Hepatocyte (in vitro differentiated cells): ENCODE measurements at regions not wholly inside any gene's neighbourhood (a gene's known extent, or its start where the extent isn't known, plus 50 kb on each side); places are given as distances from the start of the nearest gene placed in this dataset.

Source experiments
- DNase-seq: peaks from one replicate; pipeline ENCODE4 v3.0.0-alpha.2; 2016; ENCODE audit warnings: low spot score
- H2AFZ ChIP-seq: fragments of 200-600 bp; sonication (generic); 2 replicates; pipeline ENCODE4 v1.6.0; 2016; ENCODE audit warnings: antibody characterized with exemption, mild to moderate bottlenecking
- H3K27ac ChIP-seq: fragments of 200-600 bp; sonication (generic); 2 replicates; pipeline ENCODE4 v1.5.1; 2016; ENCODE audit warnings: mild to moderate bottlenecking
- H3K27me3 ChIP-seq: fragments of 200-600 bp; sonication (generic); 2 replicates; pipeline ENCODE4 v1.6.1; 2016
- H3K36me3 ChIP-seq: fragments of 200-600 bp; sonication (generic); replicated peaks from 2 replicates; pipeline ENCODE4 v1.5.1; 2016; ENCODE audit warnings: low read depth; ENCODE audit not compliant: insufficient read depth
- H3K4me1 ChIP-seq: fragments of 200-600 bp; sonication (generic); 2 replicates; pipeline ENCODE4 v1.5.1; 2016; ENCODE audit warnings: mild to moderate bottlenecking, moderate library complexity; ENCODE audit not compliant: insufficient read depth
- H3K4me2 ChIP-seq: fragments of 200-600 bp; sonication (generic); 2 replicates; pipeline ENCODE4 v1.6.0; 2016
- H3K4me3 ChIP-seq: fragments of 200-600 bp; sonication (generic); 2 replicates; pipeline ENCODE4 v1.5.1; 2016; ENCODE audit warnings: mild to moderate bottlenecking
- H3K79me2 ChIP-seq: fragments of 200-600 bp; sonication (generic); 2 replicates; pipeline ENCODE4 v1.6.0; 2017; ENCODE audit warnings: mild to moderate bottlenecking
- H3K9me2 ChIP-seq: fragments of 200-600 bp; sonication (generic); replicated peaks from 2 replicates; pipeline ENCODE4 v1.6.0; 2017; ENCODE audit warnings: mild to moderate bottlenecking; ENCODE audit not compliant: insufficient read depth
- H3K9me3 ChIP-seq: fragments of 200-600 bp; sonication (generic); 2 replicates; pipeline ENCODE4 v1.5.1; 2016; ENCODE audit warnings: low read depth, mild to moderate bottlenecking
- H4K20me1 ChIP-seq: fragments of 200-600 bp; sonication (generic); 2 replicates; pipeline ENCODE4 v1.6.0; 2016; ENCODE audit warnings: mild to moderate bottlenecking; ENCODE audit not compliant: insufficient read depth, poor library complexity, severe bottlenecking
- EZH2 ChIP-seq: fragments of 200-600 bp; sonication (generic); IDR thresholded peaks from 2 replicates; pipeline ENCODE4 v1.6.1; 2016; ENCODE audit warnings: antibody characterized with exemption, mild to moderate bottlenecking, borderline replicate concordance
- EZH2phosphoT487 ChIP-seq: fragments of 200-600 bp; sonication (generic); IDR thresholded peaks from one replicate; pipeline ENCODE4 v1.6.1; 2018; ENCODE audit warnings: antibody characterized with exemption, mild to moderate bottlenecking, low read depth, moderate library complexity; ENCODE audit not compliant: unreplicated experiment, severe bottlenecking
- WGBS: methylation state at CpG from one replicate; pipeline ENCODE4 v1.1.6; 2016; ENCODE audit warnings: low lambda C conversion rate; ENCODE audit errors: missing lambda C conversion rate; 5-methylcytosine and 5-hydroxymethylcytosine counted together
- TF ChIP-seq, protein P1 (sequence below): fragments of 200-600 bp; sonication (generic); IDR thresholded peaks from 2 replicates; pipeline ENCODE4 v1.5.1; 2016; ENCODE audit warnings: antibody characterized with exemption, mild to moderate bottlenecking; ENCODE audit not compliant: poor library complexity

DNA sequence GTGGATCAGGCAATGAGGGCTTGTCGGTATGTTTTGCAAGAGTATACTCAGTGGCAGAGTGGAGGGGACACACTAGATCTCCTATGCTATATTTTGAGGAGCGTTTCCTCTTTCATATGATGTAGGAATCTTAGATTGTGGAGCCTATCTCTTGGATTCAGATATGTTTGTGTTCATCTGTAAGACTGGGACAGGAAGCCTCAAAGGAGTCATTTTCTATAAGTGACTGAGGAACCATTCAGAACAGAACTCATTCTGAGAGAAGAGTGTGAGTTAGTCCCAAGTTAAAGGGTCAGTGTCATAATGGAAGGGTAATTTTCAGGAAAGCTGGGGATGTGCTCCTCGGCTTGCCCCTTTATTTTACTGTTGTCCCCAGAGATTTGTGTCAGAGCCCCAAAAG lies 107.7 kb downstream of the PTGS2 start:
- H3K27ac ChIP-seq, result no peak overlapping the region
- H2AFZ ChIP-seq, result no peak overlapping the region
- no peak overlapping the region for H3K4me3 ChIP-seq
- WGBS, result 90% methylated on average over 3 of the region's 3 CpGs
- no peaks in the 10 kb centered on the region for H3K36me3 ChIP-seq
- H3K4me2 ChIP-seq, result no peak overlapping the region
- TF ChIP-seq EZH2phosphoT487 (no peak), EZH2 (no peak)
- TF ChIP-seq, protein P1, sequence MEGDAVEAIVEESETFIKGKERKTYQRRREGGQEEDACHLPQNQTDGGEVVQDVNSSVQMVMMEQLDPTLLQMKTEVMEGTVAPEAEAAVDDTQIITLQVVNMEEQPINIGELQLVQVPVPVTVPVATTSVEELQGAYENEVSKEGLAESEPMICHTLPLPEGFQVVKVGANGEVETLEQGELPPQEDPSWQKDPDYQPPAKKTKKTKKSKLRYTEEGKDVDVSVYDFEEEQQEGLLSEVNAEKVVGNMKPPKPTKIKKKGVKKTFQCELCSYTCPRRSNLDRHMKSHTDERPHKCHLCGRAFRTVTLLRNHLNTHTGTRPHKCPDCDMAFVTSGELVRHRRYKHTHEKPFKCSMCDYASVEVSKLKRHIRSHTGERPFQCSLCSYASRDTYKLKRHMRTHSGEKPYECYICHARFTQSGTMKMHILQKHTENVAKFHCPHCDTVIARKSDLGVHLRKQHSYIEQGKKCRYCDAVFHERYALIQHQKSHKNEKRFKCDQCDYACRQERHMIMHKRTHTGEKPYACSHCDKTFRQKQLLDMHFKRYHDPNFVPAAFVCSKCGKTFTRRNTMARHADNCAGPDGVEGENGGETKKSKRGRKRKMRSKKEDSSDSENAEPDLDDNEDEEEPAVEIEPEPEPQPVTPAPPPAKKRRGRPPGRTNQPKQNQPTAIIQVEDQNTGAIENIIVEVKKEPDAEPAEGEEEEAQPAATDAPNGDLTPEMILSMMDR, result no peak
- H4K20me1 ChIP-seq, result no peaks in the 10 kb centered on the region
- no peaks in the 10 kb centered on the region for H3K79me2 ChIP-seq
- no peak for DNase-seq
- no peaks in the 10 kb centered on the region for H3K27me3 ChIP-seq
- no peaks in the 10 kb centered on the region for H3K9me3 ChIP-seq
- H3K9me2 ChIP-seq, result no peaks in the 10 kb centered on the region
- no peaks in the 10 kb centered on the region for H3K4me1 ChIP-seq

DNA sequence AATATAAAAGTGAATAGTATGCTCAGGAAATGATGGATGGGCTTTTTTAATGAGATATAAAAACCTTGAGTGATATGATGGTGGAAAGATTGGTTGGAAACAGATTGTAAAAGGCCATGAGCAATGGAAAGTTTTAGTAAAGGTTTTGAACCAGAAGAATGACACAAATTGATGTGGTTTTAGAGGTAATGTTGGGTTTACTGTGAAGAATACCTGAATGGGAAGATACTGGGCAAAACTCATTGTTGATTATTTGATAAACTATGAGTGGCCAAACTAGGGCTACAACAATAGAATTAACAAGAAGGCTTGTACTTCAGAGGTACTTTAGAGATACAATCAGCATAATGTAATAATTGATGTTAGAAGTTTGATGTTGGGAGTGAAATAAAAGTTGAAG lies 108.5 kb downstream of the PTGS2 start:
- Histone ChIP-seq H3K27me3 (no peaks in the 10 kb centered on the region), H3K36me3 (no peaks in the 10 kb centered on the region), H3K27ac (no peak overlapping the region), H3K9me3 (no peaks in the 10 kb centered on the region), H4K20me1 (no peaks in the 10 kb centered on the region), H3K4me1 (no peaks in the 10 kb centered on the region), H3K9me2 (no peaks in the 10 kb centered on the region), H3K4me3 (no peak overlapping the region), H3K4me2 (no peak overlapping the region), H2AFZ (no peak overlapping the region), H3K79me2 (no peaks in the 10 kb centered on the region)
- no peak for DNase-seq
- TF ChIP-seq, protein P1, result no peak
- no peak for TF ChIP-seq EZH2
- TF ChIP-seq EZH2phosphoT487, result no peak

GRCh38 chr1:186569856-186570255 lies 108.9 kb upstream of the PDC start:
- TF ChIP-seq, protein P1, result no peak
- TF ChIP-seq EZH2phosphoT487, result no peak
- Histone ChIP-seq H3K27ac (no peak overlapping the region), H3K27me3 (no peaks in the 10 kb centered on the region), H3K36me3 (no peaks in the 10 kb centered on the region), H4K20me1 (no peaks in the 10 kb centered on the region), H3K9me3 (no peaks in the 10 kb centered on the region), H3K4me3 (no peak overlapping the region), H3K4me1 (no peaks in the 10 kb centered on the region), H3K4me2 (no peak overlapping the region), H3K79me2 (no peaks in the 10 kb centered on the region), H3K9me2 (no peaks in the 10 kb centered on the region), H2AFZ (no peak overlapping the region)
- DNase-seq, result no peak

- no peak overlapping the region for H3K4me3 ChIP-seq
- no peaks in the 10 kb centered on the region for H3K79me2 ChIP-seq
- H3K4me2 ChIP-seq, result no peak overlapping the region
- H3K27ac ChIP-seq, result no peak overlapping the region
- no peaks in the 10 kb centered on the region for H4K20me1 ChIP-seq
- H3K36me3 ChIP-seq, result no peaks in the 10 kb centered on the region
- H3K9me3 ChIP-seq, result no peaks in the 10 kb centered on the region
- H3K27me3 ChIP-seq, result no peaks in the 10 kb centered on the region
- WGBS, result 63% methylated on average over 2 of the region's 2 CpGs
- DNase-seq, result no peak
- no peak overlapping the region for H2AFZ ChIP-seq
- TF ChIP-seq, protein P1, result no peak
- TF ChIP-seq EZH2phosphoT487 (no peak), EZH2 (no peak)
- H3K4me1 ChIP-seq, result no peaks in the 10 kb centered on the region
- no peaks in the 10 kb centered on the region for H3K9me2 ChIP-seq
Measured at GRCh38 chr1:186568221-186568620, 107.3 kb upstream of the PDC start.
